D721Med (cell line): ENCODE measurements at regions not wholly inside any gene's neighbourhood (a gene's known extent, or its start where the extent isn't known, plus 50 kb on each side); places are given as distances from the start of the nearest gene placed in this dataset.
"Not testable (repeated sequence)": the region's sequence is repeated elsewhere in the genome, so short reads cannot be mapped to it uniquely, and the experiment has no call there.

Experiments
- DNase-seq: peaks from one replicate; pipeline ENCODE4 v3.0.0; 2011; ENCODE audit warnings: low spot score; ENCODE audit not compliant: insufficient read length
- FAIRE-seq: peaks from 2 replicates; lab custom pipeline; 2011; peaks lifted over from hg19 to GRCh38; lab: Jason Lieb, UNC
- CTCF ChIP-seq: IDR thresholded peaks from 2 replicates; pipeline ENCODE4 v1.5.1; 2012; ENCODE audit warnings: mild to moderate bottlenecking, control low read depth; ENCODE audit not compliant: insufficient read depth; ENCODE audit errors: missing control alignments

- no peak for FAIRE-seq
- no peak for DNase-seq
- no peak for TF ChIP-seq CTCF
These were observed 50.1 kb upstream of the SIRPA start for GRCh38 chr20:1845163-1845523.

GRCh38 chr20:1844325-1845162, 50.7 kb upstream of the SIRPA start:
- DNase-seq (no peak), FAIRE-seq (no peak)
- no peak for TF ChIP-seq CTCF

- no peak for TF ChIP-seq CTCF
- FAIRE-seq (no peak), DNase-seq (no peak)
These were observed 52.9 kb upstream of the SIRPA start for GRCh38 chr20:1842281-1842680.

- FAIRE-seq, result no peak
- no peak for DNase-seq
- TF ChIP-seq CTCF, result no peak
These were observed 53.6 kb upstream of the SIRPA start for GRCh38 chr20:1841554-1842140.

- DNase-seq (no peak), FAIRE-seq (no peak)
- no peak for TF ChIP-seq CTCF
These were observed 54.2 kb upstream of the SIRPA start for GRCh38 chr20:1840817-1841553.

- DNase-seq, FAIRE-seq: not testable (repeated sequence)
These were observed 55.6 kb upstream of the SIRPA start for GRCh38 chr20:1839376-1840317.
